ENCODE measurements at regions not wholly inside any gene's neighbourhood (a gene's known extent, or its start where the extent isn't known, plus 50 kb on each side); places are given as distances from the start of the nearest gene placed in this dataset.
A peak's percentile ranks its signal among the peaks of the same experiment; 100 is the strongest.

GRCh38 chr6:167570460-167571400 is 245.8 kb downstream of the TTLL2 start:
- H3K4me1 Mint-ChIP-seq (ENCODE audit: low read depth), result peaks cover 47% of the 10 kb centered on the region
- H3K27ac Mint-ChIP-seq (ENCODE audit: unreplicated experiment), result no peak overlapping the region
- no peak overlapping the region for H3K4me3 Mint-ChIP-seq (ENCODE audit: unreplicated experiment)
- no peak for TF ChIP-seq CTCF (IDR thresholded peaks at IDR 0.05)
- H3K36me3 Mint-ChIP-seq (ENCODE audit: low read depth), result peaks cover 2% of the 10 kb centered on the region
- peaks cover 6% of the 10 kb centered on the region for H3K27me3 Mint-ChIP-seq (ENCODE audit: low read depth)
- no peaks in the 10 kb centered on the region for H3K9me3 Mint-ChIP-seq (ENCODE audit: low read depth)
- no peak for DNase-seq (ENCODE audit: low spot score)

DNA sequence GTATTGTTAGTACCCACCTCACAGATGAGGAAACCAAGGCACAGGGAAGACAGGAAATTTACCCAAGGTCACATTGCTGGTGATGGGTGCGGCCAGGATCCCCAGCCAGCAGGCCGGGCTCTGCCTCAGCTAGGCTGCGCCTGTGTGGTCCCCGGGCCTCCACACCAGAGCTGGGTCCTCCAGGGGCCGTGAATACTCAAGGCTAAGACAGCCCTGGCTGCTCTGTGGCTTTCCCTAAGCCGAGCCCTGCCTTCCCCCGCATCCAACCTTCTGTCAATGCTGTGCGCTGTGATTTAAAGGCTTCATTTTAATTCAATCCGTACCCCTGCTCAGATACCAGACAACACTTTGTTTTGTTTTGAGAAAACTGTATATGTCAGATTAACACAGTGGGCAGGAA is 246.7 kb downstream of the TTLL2 start:
- H3K27ac Mint-ChIP-seq (ENCODE audit: unreplicated experiment), result no peak overlapping the region
- no peak for TF ChIP-seq CTCF (IDR thresholded peaks at IDR 0.05)
- no peaks in the 10 kb centered on the region for H3K9me3 Mint-ChIP-seq (ENCODE audit: low read depth)
- no peak for DNase-seq (ENCODE audit: low spot score)
- H3K4me3 Mint-ChIP-seq (ENCODE audit: unreplicated experiment), result no peak overlapping the region
- H3K36me3 Mint-ChIP-seq (ENCODE audit: low read depth), result peaks cover 2% of the 10 kb centered on the region
- H3K4me1 Mint-ChIP-seq (ENCODE audit: low read depth), result peaks cover 48% of the 10 kb centered on the region
- peaks cover 7% of the 10 kb centered on the region for H3K27me3 Mint-ChIP-seq (ENCODE audit: low read depth)

DNA sequence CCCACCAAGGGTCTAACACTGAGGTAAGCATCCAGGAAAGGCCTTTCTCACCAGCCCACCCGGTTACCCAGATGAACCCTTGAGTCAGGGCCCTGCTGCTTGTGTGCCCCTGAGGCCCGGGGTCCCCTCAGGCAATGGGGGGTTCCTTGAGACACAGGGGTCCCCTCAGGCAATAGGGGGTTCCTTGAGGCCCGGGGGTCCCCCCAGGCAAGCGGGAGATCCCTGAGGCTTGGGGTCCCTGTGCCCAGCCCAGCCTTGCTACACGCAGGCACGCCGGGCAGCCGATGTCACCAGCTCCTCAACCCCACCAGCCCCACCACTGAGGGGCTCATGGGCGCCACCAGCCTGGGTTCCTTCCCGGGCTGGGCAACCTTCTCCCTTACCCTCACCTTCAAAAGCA is 247.2 kb downstream of the TTLL2 start:
- Mint-ChIP-seq H3K4me1 (ENCODE audit: low read depth) (peaks cover 50% of the 10 kb centered on the region), H3K9me3 (ENCODE audit: low read depth) (no peaks in the 10 kb centered on the region)
- no peak for DNase-seq (ENCODE audit: low spot score)

DNA sequence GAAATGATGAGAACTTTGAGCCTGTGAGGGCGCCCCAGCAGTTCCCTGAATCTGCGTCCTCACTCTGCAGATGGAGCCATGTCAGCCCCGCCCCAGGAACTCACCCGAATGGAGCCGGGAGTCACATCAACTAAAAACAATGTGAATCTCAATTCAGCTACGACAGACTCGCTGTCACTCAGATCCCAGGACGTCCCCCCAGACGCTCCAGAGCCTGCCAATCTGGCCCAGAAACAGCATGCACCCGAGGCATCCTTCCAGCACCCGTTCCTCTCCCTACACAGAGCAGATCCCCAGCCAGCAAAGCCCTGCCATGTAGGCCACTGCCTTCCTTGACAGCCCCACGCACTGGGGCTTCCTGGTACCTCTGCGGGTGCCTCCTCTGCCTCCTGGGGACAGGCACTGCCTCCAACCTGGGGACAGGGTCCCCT is 248.0 kb downstream of the TTLL2 start:
- Mint-ChIP-seq H3K27me3 (ENCODE audit: low read depth) (peaks cover 17% of the 10 kb centered on the region), H3K4me1 (ENCODE audit: low read depth) (peaks cover 48% of the 10 kb centered on the region), H3K4me3 (ENCODE audit: unreplicated experiment) (no peak overlapping the region), H3K9me3 (ENCODE audit: low read depth) (no peaks in the 10 kb centered on the region), H3K36me3 (ENCODE audit: low read depth) (peaks cover 1% of the 10 kb centered on the region), H3K27ac (ENCODE audit: unreplicated experiment) (peak overlapping the region; percentile 76)
- no peak for TF ChIP-seq CTCF (IDR thresholded peaks at IDR 0.05)
- no peak for DNase-seq (ENCODE audit: low spot score)

More for the DNA sequence above, 247.2 kb downstream of the TTLL2 start:
- H3K27ac Mint-ChIP-seq (ENCODE audit: unreplicated experiment), result no peak overlapping the region
- H3K36me3 Mint-ChIP-seq (ENCODE audit: low read depth), result peaks cover 2% of the 10 kb centered on the region
- H3K27me3 Mint-ChIP-seq (ENCODE audit: low read depth), result peaks cover 13% of the 10 kb centered on the region
- no peak overlapping the region for H3K4me3 Mint-ChIP-seq (ENCODE audit: unreplicated experiment)
- TF ChIP-seq CTCF (IDR thresholded peaks at IDR 0.05), result no peak

- Mint-ChIP-seq H3K27me3 (ENCODE audit: low read depth) (peaks cover 17% of the 10 kb centered on the region), H3K4me1 (ENCODE audit: low read depth) (peaks cover 43% of the 10 kb centered on the region), H3K9me3 (ENCODE audit: low read depth) (no peaks in the 10 kb centered on the region), H3K36me3 (ENCODE audit: low read depth) (no peaks in the 10 kb centered on the region), H3K4me3 (ENCODE audit: unreplicated experiment) (no peak overlapping the region), H3K27ac (ENCODE audit: unreplicated experiment) (peak overlapping the region; percentile 76)
- DNase-seq (ENCODE audit: low spot score), result no peak
- TF ChIP-seq CTCF (IDR thresholded peaks at IDR 0.05), result no peak
Observed at GRCh38 chr6:167573461-167574215, 248.8 kb downstream of the TTLL2 start.

Measured in chondrocyte (in vitro differentiated cells).